HuH-7 (cell line): ENCODE measurements at regions not wholly inside any gene's neighbourhood (a gene's known extent, or its start where the extent isn't known, plus 50 kb on each side); places are given as distances from the start of the nearest gene placed in this dataset.

Experiments
- DNase-seq: peaks from one replicate; pipeline ENCODE4 v3.0.0; 2011; ENCODE audit warnings: low spot score

DNA sequence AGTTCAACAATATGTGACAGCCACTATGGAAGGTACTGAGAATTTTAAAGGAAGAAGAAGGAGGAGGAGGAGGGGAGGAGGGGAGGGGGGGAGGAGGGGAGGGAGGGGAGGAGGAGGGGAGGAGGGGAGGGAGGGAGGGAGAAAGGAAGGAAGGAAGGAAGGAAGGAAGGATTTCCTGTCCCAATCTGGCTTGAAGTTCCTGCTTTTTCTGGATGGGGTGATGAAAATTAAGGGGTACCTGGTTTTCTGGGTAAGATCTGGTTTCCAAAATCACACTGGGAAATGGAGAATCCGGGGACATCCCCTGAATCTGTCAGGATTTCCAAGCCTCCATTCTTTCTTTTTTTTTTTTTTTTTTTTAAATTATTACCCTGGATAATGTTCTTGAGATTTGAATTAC lies 271.8 kb downstream of the MTX2 start:
- no peak for DNase-seq

- no peak for DNase-seq
Measured at GRCh38 chr2:176542476-176542875, 273.2 kb downstream of the MTX2 start.

- no peak for DNase-seq
Measured at GRCh38 chr2:176544557-176544956, 275.3 kb downstream of the MTX2 start.

- no peak for DNase-seq
Measured at GRCh38 chr2:176544991-176545956, 276.0 kb downstream of the MTX2 start.

- DNase-seq = no peak
Measured at GRCh38 chr2:176546550-176546949, 277.3 kb downstream of the MTX2 start.

DNA sequence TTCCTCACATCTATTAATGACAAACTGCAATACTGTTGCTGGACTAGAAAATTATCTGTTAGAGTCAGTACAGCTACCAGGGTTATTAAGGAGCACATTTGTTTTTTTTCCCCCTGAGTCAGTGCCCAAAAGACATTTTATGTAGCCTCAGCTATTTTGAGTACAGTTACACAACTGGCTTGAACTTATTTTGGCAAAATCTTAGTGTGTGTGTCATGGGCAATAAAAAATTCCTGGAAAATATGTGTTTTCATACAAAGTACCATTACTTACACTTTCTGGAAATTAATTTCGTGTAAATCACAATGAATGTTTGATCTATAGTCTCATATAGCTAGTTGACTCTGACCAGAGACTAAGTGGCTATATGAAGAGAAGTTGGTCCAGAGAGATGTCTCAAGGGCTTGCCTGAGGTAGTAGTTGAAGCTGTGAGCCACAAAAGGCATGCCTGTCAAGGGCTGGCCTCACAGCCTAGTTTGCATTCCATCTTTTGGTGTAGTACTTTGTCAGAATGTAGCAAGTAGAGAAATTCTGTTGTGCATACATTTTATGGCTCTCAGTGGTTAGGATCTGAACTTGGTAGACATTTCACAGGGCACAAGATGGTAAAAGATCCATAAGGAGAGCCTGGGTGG lies 283.4 kb downstream of the MTX2 start:
- DNase-seq = no peak

DNA sequence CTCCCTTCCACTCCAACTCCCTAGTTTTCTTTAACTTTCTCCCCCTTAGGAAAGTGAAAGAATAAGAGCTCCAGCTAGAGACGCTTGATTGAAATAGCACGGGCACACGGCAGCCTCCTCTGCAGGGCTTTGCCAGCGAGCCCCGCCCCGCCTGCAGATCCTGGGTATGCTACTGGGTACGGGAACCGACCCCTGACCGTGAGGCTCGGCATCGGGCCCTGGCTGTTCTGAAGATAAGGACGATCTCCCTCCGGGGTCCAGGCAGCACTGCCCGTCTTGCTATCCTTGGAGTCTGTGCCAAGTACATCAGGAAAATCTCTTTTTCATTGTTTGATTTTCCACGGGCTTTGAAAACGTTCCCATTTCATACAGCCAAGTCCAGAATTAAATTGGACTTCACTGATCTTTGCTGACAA lies 284.5 kb downstream of the MTX2 start:
- DNase-seq = peak; percentile 58

- peak; percentile 74 for DNase-seq
Measured at GRCh38 chr2:176554101-176555048, 285.1 kb downstream of the MTX2 start.

GRCh38 chr2:176555112-176555511 lies 285.9 kb downstream of the MTX2 start:
- no peak for DNase-seq

DNA sequence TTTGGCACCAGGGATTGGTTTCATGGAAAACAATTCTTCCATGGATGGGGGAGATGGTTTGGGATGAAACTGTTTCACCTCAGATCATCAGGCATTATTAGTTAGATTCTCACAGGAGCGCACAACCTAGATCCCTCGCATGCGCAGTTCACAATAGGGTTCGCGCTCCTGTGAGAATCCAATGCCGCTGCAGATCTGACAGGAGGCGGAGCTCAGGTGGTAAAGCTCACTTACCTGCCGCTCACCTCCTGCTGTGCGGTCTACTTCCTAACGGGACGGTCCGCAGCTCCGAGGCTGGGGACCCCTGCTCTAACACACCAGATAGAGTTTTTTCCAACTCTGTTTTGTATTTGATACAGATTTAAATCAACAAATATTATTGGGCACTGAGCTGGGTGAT lies 286.5 kb downstream of the MTX2 start:
- no peak for DNase-seq

GRCh38 chr2:176556373-176556772 lies 287.1 kb downstream of the MTX2 start:
- no peak for DNase-seq

DNA sequence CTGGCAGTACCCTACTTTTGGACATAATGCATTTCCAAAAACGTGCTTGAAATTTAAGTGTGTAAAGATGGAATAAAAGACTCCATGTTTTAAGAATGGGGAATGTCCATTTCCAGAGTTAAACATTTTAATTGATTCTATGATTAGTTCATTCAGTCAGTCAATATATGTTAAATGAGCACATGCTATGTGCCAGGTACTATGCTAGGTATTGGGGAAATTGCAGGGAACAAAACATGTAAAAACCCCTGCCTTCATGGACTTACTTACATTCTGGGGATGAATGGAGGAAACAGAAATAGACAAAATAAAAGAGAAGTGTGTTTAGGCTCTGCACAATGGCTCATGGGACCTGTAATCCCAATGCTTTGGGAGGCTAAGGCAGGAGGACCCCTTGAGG lies 288.6 kb downstream of the MTX2 start:
- DNase-seq = no peak

DNA sequence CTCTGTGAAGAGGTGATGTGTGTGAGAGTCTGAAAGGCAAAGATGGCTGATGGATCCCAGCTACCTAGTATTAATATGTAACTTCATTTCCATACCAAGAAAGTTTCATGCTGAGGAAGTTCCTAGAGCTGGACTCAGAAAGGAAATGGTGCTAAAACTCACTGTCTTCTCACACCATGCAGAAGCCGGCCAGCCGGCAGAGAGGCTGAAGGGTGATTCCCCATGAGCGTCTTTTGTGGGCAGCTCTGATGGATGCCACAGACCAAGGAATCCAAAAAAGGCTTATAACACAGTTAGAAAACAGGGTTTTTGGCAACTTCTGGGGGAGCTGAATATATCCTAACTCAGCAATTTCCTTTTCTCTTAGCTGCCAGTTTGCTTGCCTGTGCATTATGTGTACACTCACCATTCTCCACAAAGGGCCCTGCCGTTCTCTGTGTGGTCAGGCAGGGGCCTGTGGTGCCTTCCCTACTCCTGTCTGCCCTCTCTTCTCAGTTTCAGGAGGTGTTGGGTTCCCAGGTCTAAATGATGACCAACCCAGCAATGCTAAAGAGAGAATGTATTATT lies 289.4 kb downstream of the MTX2 start:
- DNase-seq = no peak

GRCh38 chr2:176560296-176560695 lies 291.1 kb downstream of the MTX2 start:
- no peak for DNase-seq

DNA sequence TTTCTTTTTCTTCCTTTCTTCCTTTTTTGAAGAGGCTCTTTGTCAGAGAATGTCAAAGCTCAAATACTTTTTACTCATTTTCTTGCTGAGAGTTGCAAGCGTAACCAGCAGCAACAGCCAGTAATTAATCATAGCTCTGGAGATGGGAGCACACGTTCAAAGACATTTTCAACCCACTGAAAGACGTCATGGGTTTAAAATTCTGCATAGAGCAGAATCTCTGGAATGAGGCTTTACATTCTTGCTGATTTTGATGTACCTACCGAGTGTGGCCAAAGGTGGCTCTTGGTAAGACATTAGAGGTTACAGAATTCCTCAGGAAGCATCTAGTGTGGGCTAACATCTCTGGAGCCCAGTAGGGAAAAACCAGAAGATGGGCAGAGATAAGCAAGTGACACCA lies 292.5 kb downstream of the MTX2 start:
- no peak for DNase-seq

DNA sequence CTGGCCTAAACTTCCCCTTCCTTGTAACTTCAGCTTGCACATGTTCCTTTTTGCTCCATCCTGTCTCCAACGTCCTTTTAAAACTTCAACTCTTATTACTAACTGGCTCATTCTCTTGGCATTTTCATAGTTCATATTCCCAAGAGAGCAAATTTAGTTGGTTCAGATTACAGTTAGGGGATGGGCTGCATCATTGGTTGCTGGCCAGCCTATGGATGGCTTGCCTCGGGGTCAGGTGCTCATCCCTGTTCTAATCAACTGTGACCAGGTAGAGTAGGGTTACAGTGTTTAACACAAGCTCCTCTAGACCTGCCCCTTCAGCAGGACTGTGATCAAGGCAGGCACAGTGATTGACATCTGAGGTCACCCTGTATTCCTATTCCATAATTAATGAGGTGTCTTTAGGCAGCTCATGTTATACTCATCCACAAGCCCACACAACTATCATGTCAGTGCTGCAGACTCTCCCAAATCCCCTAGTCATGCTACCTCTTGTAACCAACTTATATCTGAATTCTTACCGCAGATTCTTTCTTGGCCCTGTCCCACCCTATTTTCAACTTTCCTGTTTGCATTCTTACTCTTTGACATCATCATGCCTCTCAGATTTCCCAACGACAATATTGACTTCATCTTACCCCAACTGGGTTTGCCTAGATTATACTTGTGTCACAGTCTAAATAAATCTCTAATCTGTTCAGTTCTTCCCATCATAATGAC lies 293.3 kb downstream of the MTX2 start:
- DNase-seq = no peak

GRCh38 chr2:176565641-176566323 lies 296.5 kb downstream of the MTX2 start:
- peak; percentile 30 for DNase-seq

GRCh38 chr2:176566496-176566895 lies 297.3 kb downstream of the MTX2 start:
- no peak for DNase-seq

DNA sequence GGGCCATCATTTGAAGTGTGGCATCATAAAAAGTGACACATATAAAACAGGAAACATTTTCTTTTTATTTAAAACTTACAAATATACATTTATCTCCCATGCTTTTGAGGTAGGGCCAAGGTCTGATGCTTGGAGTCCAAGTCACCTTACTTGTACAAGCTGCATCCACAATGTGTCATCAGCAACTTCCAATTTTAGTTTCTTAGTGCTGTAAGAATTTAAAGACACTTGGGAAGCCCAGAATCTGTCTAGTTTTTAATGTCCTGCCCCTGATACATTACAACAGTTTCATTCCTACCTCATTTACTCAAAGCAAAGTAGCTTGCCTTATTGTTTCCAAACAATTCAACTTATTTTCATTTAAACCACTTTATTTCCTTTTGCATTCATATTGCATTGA lies 297.7 kb downstream of the MTX2 start:
- no peak for DNase-seq

DNA sequence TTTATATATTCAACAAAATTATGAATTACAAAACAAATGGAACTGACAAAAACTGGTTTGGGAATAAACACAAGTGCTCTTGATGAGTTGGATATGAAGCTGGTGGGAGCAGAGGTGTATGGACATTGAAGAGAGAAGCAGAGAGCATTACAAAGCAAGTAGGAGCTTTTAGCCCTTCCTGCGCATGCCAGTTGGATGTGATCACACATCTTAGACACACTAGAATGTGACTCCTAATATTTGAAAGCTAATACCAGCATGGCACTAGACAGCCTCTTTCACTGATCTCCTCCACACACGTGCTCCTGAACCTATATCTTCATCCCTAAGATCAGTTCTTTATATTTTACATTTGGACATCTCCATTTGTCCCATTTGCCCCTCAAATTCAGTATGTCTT lies 298.1 kb downstream of the MTX2 start:
- no peak for DNase-seq

DNA sequence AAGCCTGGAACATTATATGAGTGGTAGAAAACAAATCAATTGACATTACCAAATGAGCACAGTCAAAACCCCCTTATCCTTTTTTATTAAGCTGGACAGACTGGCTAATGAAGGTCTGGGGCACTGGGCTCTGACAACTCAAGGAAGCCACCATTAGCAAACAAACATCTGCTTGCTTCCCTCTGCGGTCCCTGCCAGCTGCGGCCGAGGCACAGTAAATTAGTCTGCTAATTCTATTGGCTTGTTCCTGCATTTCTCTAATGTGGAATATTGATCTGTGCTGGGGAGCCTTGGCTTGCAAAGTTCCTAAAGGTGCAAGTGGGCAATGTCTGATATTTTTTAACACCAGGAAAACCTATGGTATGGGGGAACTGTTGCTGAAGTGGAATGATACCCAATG lies 300.3 kb downstream of the MTX2 start:
- no peak for DNase-seq
